Activated naive CD4-positive, alpha-beta T cell treated with anti-CD3 and anti-CD28 coated beads, Interleukin-2, amount 50 U/mL, for 72 hours (primary cell): ENCODE measurements at regions not wholly inside any gene's neighbourhood (a gene's known extent, or its start where the extent isn't known, plus 50 kb on each side); places are given as distances from the start of the nearest gene placed in this dataset.

Experiments
- ATAC-seq, 2 donors: fragments of 150-1000 bp; cut with Tn5 transposase; 2 replicates each; pipeline ENCODE4 v1.10.0; 2021; ENCODE audit warnings: mild to moderate bottlenecking in 2 of 2, moderate library complexity in 2 of 2
- DNase-seq, 2 donors: peaks; one replicate each; pipeline ENCODE4 v3.0.0; 2021 to 2022; ENCODE audit warnings: low spot score in 2 of 2
- H3K27ac Mint-ChIP-seq, 2 donors: one replicate each; pipeline ENCODE4 v1.8.0; 2022; ENCODE audit warnings: mild to moderate bottlenecking in 2 of 2, mixed read lengths in 2 of 2
- H3K36me3 Mint-ChIP-seq, 2 donors: one replicate each; pipeline ENCODE4 v1.8.0; 2022; ENCODE audit warnings: mixed read lengths in 2 of 2
- H3K9me3 Mint-ChIP-seq, 2 donors: one replicate each; pipeline ENCODE4 v1.8.0; 2022; ENCODE audit warnings: mixed read lengths in 2 of 2

- Mint-ChIP-seq H3K27ac (no peak overlapping the region), H3K9me3 (peaks cover 10 to 13% of the 10 kb centered on the region in 2 donors)
- no peak for ATAC-seq
Measured at GRCh38 chr13:48888613-48889012, 87.1 kb upstream of the FNDC3A start.

GRCh38 chr13:48890391-48890790 lies 85.3 kb upstream of the FNDC3A start:
- H3K27ac Mint-ChIP-seq = no peak overlapping the region
- no peak for ATAC-seq
- H3K36me3 Mint-ChIP-seq = peaks cover 0 to 13% of the 10 kb centered on the region in 2 donors
- H3K9me3 Mint-ChIP-seq = peaks cover 10 to 13% of the 10 kb centered on the region in 2 donors
- no peak for DNase-seq

More at GRCh38 chr13:48888613-48889012, 87.1 kb upstream of the FNDC3A start:
- H3K36me3 Mint-ChIP-seq = peaks cover 0 to 13% of the 10 kb centered on the region in 2 donors
- DNase-seq = no peak

GRCh38 chr13:48891586-48891985 lies 84.1 kb upstream of the FNDC3A start:
- H3K27ac Mint-ChIP-seq = peak overlapping the region in 1 of 2 donors; percentile 80
- H3K36me3 Mint-ChIP-seq = peaks cover 0 to 13% of the 10 kb centered on the region in 2 donors
- DNase-seq (no peak), ATAC-seq (peak in 1 of 2 donors; percentile 16)
- H3K9me3 Mint-ChIP-seq = peaks cover 10 to 13% of the 10 kb centered on the region in 2 donors

- DNase-seq = no peak
- peak; percentile 99 to 100 for ATAC-seq
- H3K27ac Mint-ChIP-seq = peak overlapping the region; percentile 80 to 88
- peaks cover 0 to 13% of the 10 kb centered on the region in 2 donors for H3K36me3 Mint-ChIP-seq
- peaks cover 10 to 13% of the 10 kb centered on the region in 2 donors for H3K9me3 Mint-ChIP-seq
Measured at GRCh38 chr13:48892053-48892687, 83.5 kb upstream of the FNDC3A start.

- no peak for DNase-seq
- H3K27ac Mint-ChIP-seq = no peak overlapping the region
- H3K36me3 Mint-ChIP-seq = peaks cover 0 to 15% of the 10 kb centered on the region in 2 donors
- H3K9me3 Mint-ChIP-seq = peaks cover 10 to 13% of the 10 kb centered on the region in 2 donors
- no peak for ATAC-seq
Measured at GRCh38 chr13:48892688-48893075, 83.0 kb upstream of the FNDC3A start.

- Mint-ChIP-seq H3K9me3 (peaks cover 7 to 14% of the 10 kb centered on the region in 2 donors), H3K27ac (no peak overlapping the region), H3K36me3 (peaks cover 0 to 17% of the 10 kb centered on the region in 2 donors)
- no peak for DNase-seq
- ATAC-seq = no peak
Measured at GRCh38 chr13:48896312-48896711, 79.4 kb upstream of the FNDC3A start.

- ATAC-seq = no peak
- Mint-ChIP-seq H3K27ac (no peak overlapping the region), H3K36me3 (peaks cover 0 to 13% of the 10 kb centered on the region in 2 donors), H3K9me3 (peaks cover 6 to 11% of the 10 kb centered on the region in 2 donors)
- no peak for DNase-seq
Measured at GRCh38 chr13:48901781-48902180, 73.9 kb upstream of the FNDC3A start.

GRCh38 chr13:48902368-48902767 lies 73.3 kb upstream of the FNDC3A start:
- ATAC-seq = no peak
- Mint-ChIP-seq H3K27ac (no peak overlapping the region), H3K36me3 (peaks cover 0 to 13% of the 10 kb centered on the region in 2 donors), H3K9me3 (peaks cover 6 to 15% of the 10 kb centered on the region in 2 donors)
- DNase-seq = no peak

GRCh38 chr13:48904668-48905290 lies 70.9 kb upstream of the FNDC3A start:
- H3K27ac Mint-ChIP-seq = no peak overlapping the region
- no peaks in the 10 kb centered on the region for H3K36me3 Mint-ChIP-seq
- ATAC-seq = no peak
- no peak for DNase-seq
- H3K9me3 Mint-ChIP-seq = peaks cover 0 to 5% of the 10 kb centered on the region in 2 donors

GRCh38 chr13:48906200-48906599 lies 69.5 kb upstream of the FNDC3A start:
- no peak for ATAC-seq
- peaks cover 0 to 5% of the 10 kb centered on the region in 2 donors for H3K9me3 Mint-ChIP-seq
- no peaks in the 10 kb centered on the region for H3K36me3 Mint-ChIP-seq
- DNase-seq = no peak
- H3K27ac Mint-ChIP-seq = no peak overlapping the region

- DNase-seq (no peak), ATAC-seq (no peak)
- H3K9me3 Mint-ChIP-seq = peaks cover 0 to 5% of the 10 kb centered on the region in 2 donors
- H3K36me3 Mint-ChIP-seq = no peaks in the 10 kb centered on the region
- H3K27ac Mint-ChIP-seq = no peak overlapping the region
Measured at GRCh38 chr13:48908381-48909055, 67.2 kb upstream of the FNDC3A start.

GRCh38 chr13:48909056-48909389 lies 66.7 kb upstream of the FNDC3A start:
- DNase-seq (no peak), ATAC-seq (no peak)
- no peaks in the 10 kb centered on the region for H3K36me3 Mint-ChIP-seq
- peaks cover 0 to 5% of the 10 kb centered on the region in 2 donors for H3K9me3 Mint-ChIP-seq
- H3K27ac Mint-ChIP-seq = no peak overlapping the region

- Mint-ChIP-seq H3K9me3 (peaks cover 0 to 9% of the 10 kb centered on the region in 2 donors), H3K36me3 (no peaks in the 10 kb centered on the region), H3K27ac (no peak overlapping the region)
- DNase-seq = no peak
- ATAC-seq = no peak
Measured at GRCh38 chr13:48910686-48911085, 65.0 kb upstream of the FNDC3A start.

- DNase-seq = no peak
- Mint-ChIP-seq H3K36me3 (peaks cover 0 to 5% of the 10 kb centered on the region in 2 donors), H3K27ac (no peak overlapping the region), H3K9me3 (peaks cover 0 to 12% of the 10 kb centered on the region in 2 donors)
- ATAC-seq = no peak
Measured at GRCh38 chr13:48919751-48920150, 56.0 kb upstream of the FNDC3A start.

- DNase-seq (no peak), ATAC-seq (no peak)
- H3K27ac Mint-ChIP-seq = no peak overlapping the region
- peaks cover 0 to 7% of the 10 kb centered on the region in 2 donors for H3K9me3 Mint-ChIP-seq
- H3K36me3 Mint-ChIP-seq = peaks cover 0 to 5% of the 10 kb centered on the region in 2 donors
Measured at GRCh38 chr13:48920730-48921129, 55.0 kb upstream of the FNDC3A start.

- Mint-ChIP-seq H3K9me3 (peaks cover 0 to 6% of the 10 kb centered on the region in 2 donors), H3K27ac (no peak overlapping the region), H3K36me3 (peaks cover 0 to 5% of the 10 kb centered on the region in 2 donors)
- DNase-seq (no peak), ATAC-seq (no peak)
Measured at GRCh38 chr13:48923376-48923775, 52.3 kb upstream of the FNDC3A start.

- no peak overlapping the region for H3K27ac Mint-ChIP-seq
- ATAC-seq (no peak), DNase-seq (no peak)
- H3K9me3 Mint-ChIP-seq = peaks cover 0 to 10% of the 10 kb centered on the region in 2 donors
- no peaks in the 10 kb centered on the region for H3K36me3 Mint-ChIP-seq
Measured at GRCh38 chr13:48925001-48925400, 50.7 kb upstream of the FNDC3A start.
